ENCODE measurements at regions not wholly inside any gene's neighbourhood (a gene's known extent, or its start where the extent isn't known, plus 50 kb on each side); places are given as distances from the start of the nearest gene placed in this dataset.

GRCh38 chr6:117191448-117191847 is 73.9 kb upstream of the VGLL2 start:
- Histone ChIP-seq H3K27me3 (replicated peaks in 1 of 2; ENCODE audit: control insufficient read depth in 2 of 2, insufficient read depth in 2 of 2, low read length in 1 of 2) (no peaks in the 10 kb centered on the region), H3K4me3 (no peak overlapping the region), H3K4me2 (ENCODE audit: control insufficient read depth, insufficient read depth) (no peak overlapping the region), H4K20me1 (ENCODE audit: control insufficient read depth, insufficient read depth) (no peaks in the 10 kb centered on the region), H3K27ac (ENCODE audit: control insufficient read depth, insufficient read depth) (no peak overlapping the region), H3K9me3 (replicated peaks; ENCODE audit: control insufficient read depth, insufficient read depth, low read length) (no peaks in the 10 kb centered on the region), H2AFZ (ENCODE audit: control insufficient read depth, low read depth, low read length) (no peak overlapping the region), H3K79me2 (ENCODE audit: control insufficient read depth, insufficient read depth, low read length) (no peaks in the 10 kb centered on the region), H3K36me3 (ENCODE audit: control insufficient read depth in 2 of 2, insufficient read depth in 2 of 2, low read length in 1 of 2) (no peaks in the 10 kb centered on the region), H3K4me1 (ENCODE audit: control insufficient read depth, insufficient read depth, low read length) (no peaks in the 10 kb centered on the region), H3K9ac (ENCODE audit: control insufficient read depth, insufficient read depth, low read length) (no peak overlapping the region)
- no TSS peak for BruUV-seq (replicated peaks)
- intact Hi-C loops (cut with micrococcal nuclease; ENCODE audit: unreplicated experiment) (no loop called here), in situ Hi-C loops (cut with MboI) (no loop called here)
- TF ChIP-seq HDGF (IDR thresholded peaks at IDR 0.05) (no peak), SMAD1 (IDR thresholded peaks at IDR 0.05; ENCODE audit: low read depth, partially characterized antibody) (no peak)
- no peak for DNase-seq (ENCODE audit: low read depth, low spot score)
- POLR2A ChIA-PET: no interaction called here
- FAIRE-seq: no peak
- CTCF ChIA-PET: interaction anchor here (0.7 kb wide), 1 partner anchor 15 kb away, joined by 3 read pairs; no protein-coding TSS in a partner anchor
- RAD21 ChIA-PET (ENCODE audit: unreplicated experiment): no interaction called here
- 15% methylated on average over 1 of the region's 1 CpG for WGBS (ENCODE audit: insufficient coverage, insufficient replicate concordance, low lambda C conversion rate, missing lambda C conversion rate)
- ATAC-seq: no peak
- SMC1A ChIA-PET (ENCODE audit: uncharacterized antibody, unreplicated experiment): no interaction called here

DNA sequence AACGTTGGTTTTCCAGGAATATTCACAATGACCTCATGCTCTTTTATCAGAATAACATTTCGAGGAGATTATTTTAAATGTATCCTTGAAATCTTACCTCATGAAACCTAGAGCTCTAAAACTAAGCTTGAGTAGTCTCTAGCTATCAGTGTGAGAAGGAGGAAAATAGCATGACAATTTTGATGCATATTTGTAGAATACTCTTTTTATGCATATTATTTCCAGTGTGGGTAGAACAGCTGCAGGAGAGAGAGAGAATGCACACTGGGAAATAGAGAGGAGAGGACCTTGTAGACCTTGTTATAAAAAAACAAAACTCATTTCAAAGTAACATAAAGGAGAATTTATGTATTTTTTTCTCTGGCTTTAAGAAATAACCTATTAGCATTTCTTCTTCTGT is 71.1 kb upstream of the VGLL2 start:
- H3K4me2 ChIP-seq (ENCODE audit: control insufficient read depth, insufficient read depth): no peak overlapping the region
- ChIA-PET RAD21 (ENCODE audit: unreplicated experiment) (no interaction called here), CTCF (no interaction called here), POLR2A (no interaction called here), SMC1A (ENCODE audit: uncharacterized antibody, unreplicated experiment) (no interaction called here)
- H3K27me3 ChIP-seq (replicated peaks in 1 of 2; ENCODE audit: control insufficient read depth in 2 of 2, insufficient read depth in 2 of 2, low read length in 1 of 2): no peaks in the 10 kb centered on the region
- BruUV-seq (replicated peaks): no TSS peak
- no peaks in the 10 kb centered on the region for H3K9me3 ChIP-seq (replicated peaks; ENCODE audit: control insufficient read depth, insufficient read depth, low read length)
- no peak for FAIRE-seq
- 0% methylated on average over 2 of the region's 2 CpGs for WGBS (ENCODE audit: insufficient coverage, insufficient replicate concordance, low lambda C conversion rate, missing lambda C conversion rate)
- H3K4me1 ChIP-seq (ENCODE audit: control insufficient read depth, insufficient read depth, low read length): no peaks in the 10 kb centered on the region
- no peak for DNase-seq (ENCODE audit: low read depth, low spot score)
- H2AFZ ChIP-seq (ENCODE audit: control insufficient read depth, low read depth, low read length): no peak overlapping the region
- intact Hi-C loops (cut with micrococcal nuclease; ENCODE audit: unreplicated experiment): no loop called here
- H3K9ac ChIP-seq (ENCODE audit: control insufficient read depth, insufficient read depth, low read length): no peak overlapping the region
- H3K4me3 ChIP-seq: no peak overlapping the region
- H3K79me2 ChIP-seq (ENCODE audit: control insufficient read depth, insufficient read depth, low read length): no peaks in the 10 kb centered on the region
- H3K36me3 ChIP-seq (ENCODE audit: control insufficient read depth in 2 of 2, insufficient read depth in 2 of 2, low read length in 1 of 2): no peaks in the 10 kb centered on the region
- in situ Hi-C loops (cut with MboI): no loop called here
- no peak overlapping the region for H3K27ac ChIP-seq (ENCODE audit: control insufficient read depth, insufficient read depth)
- ATAC-seq: no peak
- H4K20me1 ChIP-seq (ENCODE audit: control insufficient read depth, insufficient read depth): no peaks in the 10 kb centered on the region
- TF ChIP-seq ASH2L (IDR thresholded peaks at IDR 0.05; ENCODE audit: borderline replicate concordance, low read depth) (no peak), STAT1 (conservative IDR thresholded peaks at IDR 0.05) (no peak), BRCA1 (IDR thresholded peaks at IDR 0.05; ENCODE audit: low read depth, low read length) (no peak), MAX (IDR thresholded peaks at IDR 0.05; ENCODE audit: low read depth, low read length) (no peak), SRF (IDR thresholded peaks at IDR 0.05; ENCODE audit: low read depth in 2 of 2, low read length in 2 of 2) (no peak), LARP7 (IDR thresholded peaks at IDR 0.05) (no peak), SIX5 (IDR thresholded peaks at IDR 0.05; ENCODE audit: low read depth, low read length, severe bottlenecking) (no peak), MTA3 (IDR thresholded peaks at IDR 0.05; ENCODE audit: borderline replicate concordance, low read length) (no peak), SREBF2 (IDR thresholded peaks at IDR 0.05; ENCODE audit: low read length) (no peak), PAX8 (IDR thresholded peaks at IDR 0.05) (no peak), CUX1 (IDR thresholded peaks at IDR 0.05; ENCODE audit: insufficient replicate concordance, low read depth, low read length) (no peak), TCF3 (IDR thresholded peaks at IDR 0.05; ENCODE audit: borderline replicate concordance, insufficient read depth, low read depth, low read length) (no peak), DPF2 (IDR thresholded peaks at IDR 0.05) (no peak), PML (IDR thresholded peaks at IDR 0.05; ENCODE audit: low read length) (no peak)
